GM13977 (cell line): ENCODE measurements at regions not wholly inside any gene's neighbourhood (a gene's known extent, or its start where the extent isn't known, plus 50 kb on each side); places are given as distances from the start of the nearest gene placed in this dataset.

Experiments
- DNase-seq: peaks from one replicate; pipeline ENCODE4 v3.0.0; 2012; ENCODE audit warnings: low spot score
- in situ Hi-C: fragments of 300-500 bp; cut with MboI; formaldehyde crosslinking; loops from one replicate; pipeline ENCODE4 v1.12.0; 2022; ENCODE audit warnings: low sequenced_read_pairs, low pct_unique_long_range_greater_than_20kb, mixed read lengths, inconsistent platforms; ENCODE audit not compliant: unreplicated experiment
- TF ChIP-seq, protein P1 (sequence below): IDR thresholded peaks from 2 replicates; pipeline ENCODE4 v1.5.1; 2012; ENCODE audit warnings: mild to moderate bottlenecking, control low read depth; ENCODE audit not compliant: insufficient read depth; ENCODE audit errors: extremely low read depth, missing control alignments

DNA sequence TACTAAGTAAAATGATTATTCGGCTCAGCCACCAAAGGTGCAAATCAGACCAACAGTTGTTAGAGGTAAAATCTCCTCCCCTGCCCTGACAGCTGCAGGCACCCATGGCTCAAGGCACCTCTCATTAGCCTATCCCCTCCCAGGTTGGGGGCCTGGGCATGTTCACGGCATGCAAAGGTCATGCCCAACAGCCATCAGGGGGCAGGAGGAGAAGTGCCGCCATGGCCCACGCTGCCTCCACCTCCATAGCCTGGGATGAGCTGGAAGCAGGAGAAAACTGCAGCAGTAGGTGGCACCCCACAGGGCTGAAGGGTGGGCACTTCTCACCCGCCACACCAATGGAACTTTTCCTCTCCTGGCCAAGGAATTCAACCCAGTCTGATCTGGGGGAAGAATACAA is 146.4 kb upstream of the COX10 start:
- TF ChIP-seq, protein P1, sequence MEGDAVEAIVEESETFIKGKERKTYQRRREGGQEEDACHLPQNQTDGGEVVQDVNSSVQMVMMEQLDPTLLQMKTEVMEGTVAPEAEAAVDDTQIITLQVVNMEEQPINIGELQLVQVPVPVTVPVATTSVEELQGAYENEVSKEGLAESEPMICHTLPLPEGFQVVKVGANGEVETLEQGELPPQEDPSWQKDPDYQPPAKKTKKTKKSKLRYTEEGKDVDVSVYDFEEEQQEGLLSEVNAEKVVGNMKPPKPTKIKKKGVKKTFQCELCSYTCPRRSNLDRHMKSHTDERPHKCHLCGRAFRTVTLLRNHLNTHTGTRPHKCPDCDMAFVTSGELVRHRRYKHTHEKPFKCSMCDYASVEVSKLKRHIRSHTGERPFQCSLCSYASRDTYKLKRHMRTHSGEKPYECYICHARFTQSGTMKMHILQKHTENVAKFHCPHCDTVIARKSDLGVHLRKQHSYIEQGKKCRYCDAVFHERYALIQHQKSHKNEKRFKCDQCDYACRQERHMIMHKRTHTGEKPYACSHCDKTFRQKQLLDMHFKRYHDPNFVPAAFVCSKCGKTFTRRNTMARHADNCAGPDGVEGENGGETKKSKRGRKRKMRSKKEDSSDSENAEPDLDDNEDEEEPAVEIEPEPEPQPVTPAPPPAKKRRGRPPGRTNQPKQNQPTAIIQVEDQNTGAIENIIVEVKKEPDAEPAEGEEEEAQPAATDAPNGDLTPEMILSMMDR, result no peak
- in situ Hi-C loops, result no loop called here
- DNase-seq, result no peak

DNA sequence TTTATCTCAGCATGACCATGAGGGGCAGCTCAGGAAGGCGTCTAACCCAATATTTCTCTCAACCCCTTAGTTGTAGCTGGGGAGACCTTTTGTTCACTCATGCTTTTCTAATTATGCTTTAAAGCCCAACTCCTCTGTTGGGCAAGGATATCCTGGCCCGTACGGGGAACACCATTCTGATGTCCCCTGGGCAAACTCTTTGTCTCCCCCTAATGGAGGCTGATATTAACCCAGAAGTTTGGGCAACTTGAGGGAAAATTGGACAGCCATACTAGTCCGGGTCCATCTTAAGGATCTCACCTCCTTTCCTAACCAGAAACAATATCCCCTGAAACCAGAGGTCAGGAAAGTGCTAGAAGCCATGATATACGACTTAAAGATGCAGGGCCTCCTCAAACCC is 143.7 kb upstream of the COX10 start:
- in situ Hi-C loops, result no loop called here
- TF ChIP-seq, protein P1, result no peak

DNA sequence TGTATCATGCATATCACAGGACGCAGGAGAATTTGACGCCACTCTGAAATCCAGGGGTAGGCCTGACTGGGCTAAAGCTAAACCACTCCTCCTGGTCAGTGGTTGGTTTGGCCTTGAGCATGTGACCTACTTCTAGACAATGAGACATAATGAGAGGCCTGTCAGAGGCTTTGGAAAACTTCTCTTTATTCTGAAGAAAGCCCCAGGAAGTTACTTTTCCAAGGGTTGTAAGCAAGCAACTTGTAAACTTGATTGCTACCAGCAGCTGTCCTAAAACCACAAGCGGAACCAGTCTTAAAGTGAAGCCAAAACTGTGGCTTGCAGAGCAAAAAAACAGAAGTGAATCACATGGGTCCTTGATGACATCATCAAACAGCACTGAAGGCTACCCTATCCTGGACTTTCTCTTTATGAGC is 138.2 kb upstream of the COX10 start:
- no peak for DNase-seq
- TF ChIP-seq, protein P1, result no peak
- in situ Hi-C loops, result no loop called here

More for the DNA sequence above, 143.7 kb upstream of the COX10 start:
- DNase-seq, result no peak

DNA sequence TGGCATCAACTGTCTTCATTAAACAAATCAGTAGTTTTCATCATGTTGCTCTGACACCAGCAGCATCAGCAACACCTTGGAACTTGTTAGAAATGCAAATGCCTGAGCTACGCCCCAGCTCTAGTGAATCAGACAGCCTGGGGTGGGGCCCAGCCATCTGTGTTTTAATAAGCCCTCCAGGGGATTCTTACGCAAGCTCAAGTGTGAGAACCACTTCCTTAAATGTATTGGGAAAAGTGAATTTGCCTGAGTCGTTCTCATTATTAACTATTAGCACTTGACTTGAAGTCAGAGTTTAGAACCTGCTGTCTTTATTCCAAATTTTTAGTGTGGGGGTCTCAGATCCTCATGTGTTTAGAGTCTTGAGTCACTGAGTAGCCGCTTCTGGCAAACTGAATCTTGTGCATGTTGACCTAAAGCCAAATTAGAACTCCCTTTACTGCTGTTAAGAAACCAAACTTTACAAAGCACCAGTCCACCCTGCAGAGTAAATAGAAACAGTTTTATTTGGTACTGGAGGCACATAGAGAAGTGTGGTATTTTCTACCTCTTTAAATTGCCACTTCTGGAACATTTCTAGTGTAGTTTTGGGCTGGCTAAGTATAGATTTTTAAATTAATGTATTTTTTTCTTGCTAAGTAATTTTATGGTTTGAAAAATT is 137.4 kb upstream of the COX10 start:
- TF ChIP-seq, protein P1, result no peak
- in situ Hi-C loops, result no loop called here
- no peak for DNase-seq

DNA sequence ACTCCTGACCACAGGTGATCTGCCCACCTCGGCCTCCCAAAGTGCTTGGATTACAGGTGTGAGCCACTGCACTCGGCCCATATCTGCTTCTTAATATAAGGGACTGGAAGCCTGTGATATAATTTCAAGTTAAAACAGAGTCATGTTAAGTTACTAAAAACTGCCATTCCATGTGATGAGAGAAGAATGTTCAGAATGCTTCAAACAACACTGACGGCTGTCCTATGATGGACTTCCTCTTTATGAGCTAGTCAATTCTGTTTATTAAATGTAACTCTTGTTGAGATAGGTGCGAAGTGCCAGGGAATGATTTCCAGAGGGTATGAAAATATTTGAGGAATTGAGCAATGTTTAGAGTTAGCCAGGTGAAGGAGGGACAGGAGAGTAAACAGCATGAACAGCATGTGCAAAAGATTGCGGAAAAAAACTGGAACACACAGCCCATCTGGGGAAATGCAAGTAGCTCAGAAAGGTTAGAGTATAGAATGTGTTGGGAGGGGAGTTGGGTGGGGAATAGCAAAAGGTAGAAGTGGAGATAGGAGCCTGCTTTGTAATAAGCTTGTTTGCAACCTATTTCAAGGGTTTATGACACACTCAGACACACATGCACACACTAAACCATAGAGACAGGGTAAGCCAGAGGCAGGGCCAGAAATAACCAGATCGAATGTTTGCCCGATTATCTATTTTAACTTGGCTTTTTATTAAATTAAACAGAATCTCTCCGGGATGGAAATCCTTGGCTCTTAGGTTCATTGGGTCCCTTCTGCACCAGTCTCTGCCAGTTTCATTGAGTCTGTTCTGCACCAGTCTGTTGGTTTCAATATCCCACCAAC is 135.6 kb upstream of the COX10 start:
- TF ChIP-seq, protein P1, result no peak
- in situ Hi-C loops, result no loop called here
- DNase-seq, result no peak

DNA sequence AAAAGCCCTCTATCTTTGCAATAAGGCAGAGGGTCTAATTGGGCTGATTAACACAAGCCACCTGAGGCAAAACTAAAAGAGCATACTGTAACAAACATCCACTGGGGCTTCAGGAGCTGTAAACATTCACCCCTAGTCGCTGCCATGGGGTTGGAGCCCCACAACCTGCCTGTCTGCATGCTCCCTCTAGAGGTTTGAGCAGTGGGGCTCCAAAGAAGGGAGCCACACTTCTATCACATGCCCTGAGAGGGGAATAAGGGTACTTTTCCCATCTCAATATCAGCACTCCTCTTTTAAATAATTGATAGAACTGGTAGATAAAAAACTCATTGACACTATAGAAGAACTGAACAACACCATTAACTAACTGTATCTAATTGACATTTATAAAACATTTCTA is 130.1 kb upstream of the COX10 start:
- DNase-seq, result no peak

More for the DNA sequence above, 130.1 kb upstream of the COX10 start:
- TF ChIP-seq, protein P1, result no peak
- in situ Hi-C loops, result no loop called here
